Endothelial cell of umbilical vein (primary cell): ENCODE measurements at regions not wholly inside any gene's neighbourhood (a gene's known extent, or its start where the extent isn't known, plus 50 kb on each side); places are given as distances from the start of the nearest gene placed in this dataset.

ENCODE experiments used
- CTCF ChIP-seq, 2 donors: IDR thresholded peaks; 1 replicate in 1 of 2; 2 replicates in 1 of 2; pipeline ENCODE4 v1.5.1; 2011; ENCODE audit warnings: low read length in 2 of 2, mild to moderate bottlenecking in 2 of 2, moderate library complexity in 2 of 2, control low read depth in 1 of 2, inconsistent platforms in 1 of 2, low read depth in 1 of 2; ENCODE audit not compliant: insufficient read depth in 1 of 2; ENCODE audit errors: extremely low read depth in 1 of 2
- EZH2 ChIP-seq: IDR thresholded peaks from 2 replicates; pipeline ENCODE4 v1.6.1; 2012; ENCODE audit warnings: borderline replicate concordance, low read depth, mild to moderate bottlenecking, moderate library complexity, low read length, inconsistent platforms; ENCODE audit not compliant: severe bottlenecking
- FOS ChIP-seq: IDR thresholded peaks from 2 replicates; pipeline ENCODE4 v1.6.1; 2011; ENCODE audit warnings: mild to moderate bottlenecking, low read length, moderate library complexity, borderline replicate concordance; ENCODE audit not compliant: insufficient read depth
- GATA2 ChIP-seq: IDR thresholded peaks from 2 replicates; pipeline ENCODE4 v1.7.0; 2011; ENCODE audit warnings: low read depth, mild to moderate bottlenecking, moderate library complexity, mixed read lengths, low read length; ENCODE audit not compliant: insufficient read length, insufficient read depth
- JUN ChIP-seq: IDR thresholded peaks from 2 replicates; pipeline ENCODE4 v1.6.1; 2011; ENCODE audit warnings: borderline replicate concordance, low read depth; ENCODE audit not compliant: insufficient read length, insufficient read depth
- MAX ChIP-seq: IDR thresholded peaks from 2 replicates; pipeline ENCODE4 v1.6.1; 2011; ENCODE audit not compliant: insufficient read depth, insufficient read length
- POLR2A ChIP-seq: IDR thresholded peaks from 2 replicates; pipeline ENCODE4 v1.6.1; 2012; ENCODE audit warnings: low read depth, mild to moderate bottlenecking, control low read depth, low read length
- POLR2AphosphoS5 ChIP-seq: IDR thresholded peaks from 2 replicates; pipeline ENCODE4 v1.6.1; 2012; ENCODE audit warnings: low read depth, mild to moderate bottlenecking, control low read depth, low read length, moderate library complexity; ENCODE audit not compliant: insufficient read depth

GRCh38 chr5:88488130-88488529, 219.5 kb upstream of the TMEM161B start:
- TF ChIP-seq EZH2 (no peak), CTCF (IDR thresholded peaks at IDR 0.05; ENCODE audit: extremely low read depth in 1 of 2, insufficient read depth in 1 of 2, low read depth in 1 of 2, low read length in 2 of 2) (no peak), POLR2AphosphoS5 (no peak), JUN (no peak), POLR2A (no peak), FOS (no peak), MAX (no peak), GATA2 (no peak)
